ENCODE measurements at regions not wholly inside any gene's neighbourhood (a gene's known extent, or its start where the extent isn't known, plus 50 kb on each side); places are given as distances from the start of the nearest gene placed in this dataset.

DNA sequence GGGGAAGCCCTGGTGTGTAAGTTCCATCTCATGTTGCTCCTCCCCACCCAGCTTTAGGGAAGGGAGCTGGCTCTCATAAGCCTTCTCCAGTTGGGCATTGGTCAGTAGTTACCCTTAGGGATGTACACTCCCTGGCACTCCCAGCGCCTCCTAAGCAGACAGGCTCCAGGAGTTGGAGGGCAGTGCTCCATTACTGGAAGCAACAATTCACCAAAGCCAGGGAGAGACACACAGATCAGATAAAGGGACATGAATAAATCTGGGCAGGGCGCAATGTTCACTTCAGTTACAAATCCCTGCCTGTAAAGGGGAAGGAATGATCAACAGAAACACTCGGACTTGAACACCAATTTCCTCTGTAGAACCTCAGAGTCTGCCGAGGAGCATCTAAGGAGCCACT lies 169.1 kb upstream of the CTNNB1 start:
- FAIRE-seq (no peak), DNase-seq (ENCODE audit: low spot score) (no peak)

GRCh38 chr3:41031401-41031800 lies 167.9 kb upstream of the CTNNB1 start:
- FAIRE-seq: no peak

DNA sequence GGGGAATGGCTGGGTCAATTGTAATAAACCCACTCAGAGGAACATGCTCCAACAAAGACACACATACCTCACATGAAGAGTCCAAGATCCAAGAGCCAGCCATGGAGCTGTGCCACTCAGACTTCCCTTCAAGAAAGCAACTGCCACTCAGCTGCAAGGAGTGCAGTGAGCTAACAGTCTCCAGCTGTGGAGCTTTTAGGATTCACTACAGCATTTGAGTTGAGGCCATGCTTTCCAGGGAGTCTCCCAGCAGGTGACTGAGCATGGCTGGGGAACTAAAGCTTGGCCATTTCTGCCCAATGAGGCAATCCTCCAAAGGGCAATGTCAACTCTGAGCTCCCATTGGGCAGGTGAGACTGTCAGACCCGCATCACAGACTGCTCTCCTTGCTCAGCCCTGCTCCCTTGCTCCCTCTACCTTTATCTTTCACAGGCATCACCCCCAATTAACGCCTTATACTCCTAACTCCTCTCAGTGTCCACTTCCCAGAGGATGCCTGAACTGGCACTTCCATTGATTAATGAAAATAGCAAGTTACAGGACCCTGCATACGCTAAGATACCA lies 165.3 kb upstream of the CTNNB1 start:
- DNase-seq (ENCODE audit: low spot score) (no peak), FAIRE-seq (no peak)

More at GRCh38 chr3:41031401-41031800, 167.9 kb upstream of the CTNNB1 start:
- no peak for DNase-seq (ENCODE audit: low spot score)

DNA sequence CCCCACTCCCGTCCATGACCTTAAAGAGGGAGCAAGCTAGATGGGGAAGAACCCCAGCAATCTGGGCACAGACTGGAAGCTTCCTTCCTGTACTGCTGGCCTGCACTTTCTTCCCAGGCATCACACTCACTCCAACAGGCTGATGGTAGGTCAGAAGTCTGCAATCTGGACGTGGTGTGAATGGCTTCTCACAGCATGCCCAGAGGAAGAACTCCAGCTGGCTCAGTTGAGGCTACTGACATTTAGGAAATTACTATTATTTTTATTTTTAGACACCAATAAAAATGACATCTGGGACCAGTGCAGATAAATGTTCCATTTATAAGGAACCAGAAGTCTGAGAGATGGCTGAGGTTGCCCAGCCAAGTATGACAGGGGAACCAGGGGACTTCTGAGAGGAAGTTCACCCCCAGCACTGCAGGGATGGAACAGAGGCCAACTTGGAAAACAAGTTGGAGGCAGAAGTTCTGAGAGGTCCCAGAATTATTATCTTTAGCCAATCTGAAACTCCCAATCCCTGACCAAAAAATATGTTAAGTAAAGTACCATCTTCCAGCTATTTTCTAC lies 163.8 kb upstream of the CTNNB1 start:
- no peak for DNase-seq (ENCODE audit: low spot score)
- FAIRE-seq: no peak

DNA sequence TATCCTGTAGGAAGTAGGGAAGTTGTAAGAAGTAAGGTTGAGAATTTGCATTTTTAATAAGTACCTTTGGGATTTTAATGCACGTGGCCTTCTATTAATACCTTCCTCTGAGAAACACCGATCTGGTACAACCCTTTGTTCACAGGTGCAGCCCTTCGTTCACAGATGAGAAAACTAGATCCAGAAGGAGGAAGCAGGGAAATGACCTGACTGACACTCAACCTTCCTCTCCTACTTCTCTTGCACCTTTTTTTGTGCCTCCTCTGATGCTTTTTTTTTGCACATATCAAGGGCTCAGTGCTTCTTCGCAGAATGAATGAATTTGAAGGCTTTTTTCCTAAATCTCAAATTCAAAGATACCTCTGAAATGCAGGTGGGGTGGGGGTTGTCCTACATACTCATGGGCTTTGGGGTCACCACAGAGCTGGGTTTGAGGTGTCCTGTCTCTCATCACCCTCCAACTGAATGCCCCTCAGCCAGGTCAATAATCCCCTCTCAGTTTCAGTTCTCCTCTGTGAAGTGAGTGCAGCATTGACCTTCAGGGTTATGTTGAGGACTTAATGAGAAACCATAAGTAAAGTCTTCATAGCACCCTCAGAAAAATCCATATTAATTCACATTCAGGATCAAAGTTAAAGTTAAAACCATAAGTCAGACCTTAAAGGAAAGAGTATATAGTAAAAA lies 161.5 kb upstream of the CTNNB1 start:
- FAIRE-seq (no peak), DNase-seq (ENCODE audit: low spot score) (no peak)

GRCh38 chr3:41040256-41040655 lies 159.0 kb upstream of the CTNNB1 start:
- FAIRE-seq (no peak), DNase-seq (ENCODE audit: low spot score) (no peak)

DNA sequence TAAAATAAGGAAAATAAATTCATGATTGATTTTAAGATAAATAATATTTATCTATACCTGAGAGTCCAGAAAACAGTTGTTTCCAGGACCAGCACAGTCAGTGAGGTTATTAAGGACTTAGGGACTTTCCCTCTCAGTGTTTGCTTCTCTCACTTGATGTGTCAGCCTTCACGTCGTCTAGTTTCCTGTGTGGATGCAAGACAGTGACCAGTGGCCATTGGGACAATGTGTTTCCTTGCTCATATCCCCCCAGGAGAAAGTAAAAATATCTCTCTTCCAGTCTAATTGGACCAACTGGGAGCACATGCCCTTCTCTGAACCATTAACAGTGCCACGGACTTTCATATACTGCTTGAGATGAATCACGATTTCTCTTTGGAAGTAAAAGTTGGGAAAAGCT lies 157.8 kb upstream of the CTNNB1 start:
- no peak for DNase-seq (ENCODE audit: low spot score)

DNA sequence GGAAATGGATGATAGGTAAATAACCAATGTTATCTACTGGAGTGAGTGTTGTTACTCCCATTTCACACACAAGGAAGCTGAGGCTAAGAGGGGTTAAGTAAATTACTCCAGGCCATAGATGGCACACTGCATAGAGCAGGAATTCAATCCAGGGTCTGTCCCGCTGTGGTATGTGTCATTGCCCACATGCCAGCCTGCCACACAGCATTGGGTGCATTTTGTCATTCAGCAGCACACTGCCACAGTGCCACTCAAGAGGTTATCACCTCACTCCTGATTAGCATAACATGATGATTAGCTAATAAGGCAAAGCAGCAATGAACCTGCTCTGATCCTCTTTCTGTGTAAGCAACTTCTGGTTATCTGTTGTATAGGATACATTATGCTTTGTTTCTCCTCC lies 157.4 kb upstream of the CTNNB1 start:
- no peak for FAIRE-seq

More for the DNA sequence above, 157.8 kb upstream of the CTNNB1 start:
- FAIRE-seq: no peak

DNA sequence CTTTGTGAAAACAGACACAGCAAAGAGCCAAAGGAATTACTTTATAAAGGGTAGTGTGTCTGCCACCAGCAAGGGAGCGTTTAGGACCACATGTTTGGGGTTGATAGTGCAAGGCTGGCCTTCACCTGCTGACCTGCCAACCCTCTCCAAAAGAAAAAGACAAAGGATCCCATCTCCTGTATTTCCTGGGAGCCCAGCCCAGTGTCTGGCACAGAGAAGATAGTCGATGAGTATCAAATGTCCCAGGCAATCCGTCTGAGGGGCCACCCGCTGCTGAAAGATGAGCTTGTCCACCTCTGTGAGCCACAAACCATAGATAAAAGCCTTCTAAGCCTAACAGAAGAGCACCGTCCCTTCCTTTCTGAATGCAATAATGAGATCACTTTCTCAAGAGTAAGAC lies 154.8 kb upstream of the CTNNB1 start:
- FAIRE-seq (no peak), DNase-seq (ENCODE audit: low spot score) (no peak)

More for the DNA sequence above, 157.4 kb upstream of the CTNNB1 start:
- no peak for DNase-seq (ENCODE audit: low spot score)

DNA sequence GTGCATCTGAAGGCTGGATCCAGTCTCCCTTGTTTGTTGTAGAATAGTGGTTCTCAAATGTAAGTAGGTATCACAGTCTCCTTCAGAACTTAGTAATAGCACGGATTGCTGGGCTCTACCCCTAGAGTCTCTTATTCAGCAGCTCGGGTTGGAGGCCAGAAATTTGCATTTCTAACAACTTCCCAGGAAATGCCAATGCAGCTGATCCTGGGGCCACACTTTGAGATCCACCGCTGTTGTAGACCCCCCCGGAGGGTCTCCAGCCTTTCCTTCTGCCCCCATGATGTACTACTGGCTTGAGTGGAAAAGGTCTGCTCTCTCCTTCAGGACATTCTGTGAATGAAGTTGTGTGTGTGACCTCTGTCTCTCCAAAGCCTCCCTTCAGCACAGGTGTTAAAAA lies 153.8 kb upstream of the CTNNB1 start:
- DNase-seq (ENCODE audit: low spot score) (no peak), FAIRE-seq (no peak)

GRCh38 chr3:41050144-41050543 lies 149.2 kb upstream of the CTNNB1 start:
- DNase-seq (ENCODE audit: low spot score): no peak
- no peak for FAIRE-seq

DNA sequence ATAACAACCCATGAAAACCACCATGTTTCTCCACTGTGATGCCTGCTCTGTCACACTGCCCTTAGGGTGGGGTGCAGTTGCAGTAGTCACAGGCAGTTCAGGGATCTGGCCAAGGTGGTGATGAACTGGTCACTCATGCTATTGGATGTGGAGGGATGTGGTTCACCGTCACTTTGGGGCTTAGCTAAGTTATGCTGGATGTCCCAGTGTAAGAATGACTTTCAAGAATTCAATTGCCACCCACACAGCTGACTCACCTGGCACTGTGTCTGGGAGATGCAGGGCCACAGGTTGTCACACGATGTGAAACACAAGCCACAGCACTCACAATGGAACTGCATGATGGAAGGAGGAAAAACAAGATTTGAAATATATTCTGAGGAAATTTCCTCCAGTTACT lies 146.1 kb upstream of the CTNNB1 start:
- no peak for DNase-seq (ENCODE audit: low spot score)
- peak; percentile 55 for FAIRE-seq

- FAIRE-seq: no peak
- DNase-seq (ENCODE audit: low spot score): no peak
Measured at GRCh38 chr3:41060106-41060505, 139.2 kb upstream of the CTNNB1 start.

DNA sequence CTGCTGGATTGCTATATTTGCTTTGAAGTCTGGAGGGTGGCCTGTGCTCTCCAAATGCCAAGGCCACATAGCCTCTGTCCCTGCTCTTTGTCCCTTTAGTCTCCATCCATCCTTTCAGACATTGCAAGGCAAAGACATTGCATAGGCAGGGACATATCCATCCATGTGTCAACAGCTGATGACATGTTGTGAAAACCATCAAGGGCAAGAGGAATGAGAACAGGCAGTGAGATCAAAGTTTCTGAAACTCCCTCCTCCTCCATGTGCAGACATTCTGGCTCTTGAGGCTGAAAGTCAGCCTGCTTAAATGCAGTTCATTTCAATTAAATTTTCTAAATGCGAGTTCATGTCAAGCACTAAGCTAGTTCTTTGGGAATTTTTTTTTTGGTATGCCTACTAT lies 135.2 kb upstream of the CTNNB1 start:
- no peak for DNase-seq (ENCODE audit: low spot score)
- FAIRE-seq: no peak

- DNase-seq (ENCODE audit: low spot score): no peak
- FAIRE-seq: no peak
Measured at GRCh38 chr3:41064526-41064925, 134.8 kb upstream of the CTNNB1 start.

- FAIRE-seq (no peak), DNase-seq (ENCODE audit: low spot score) (no peak)
Measured at GRCh38 chr3:41065340-41065739, 134.0 kb upstream of the CTNNB1 start.

DNA sequence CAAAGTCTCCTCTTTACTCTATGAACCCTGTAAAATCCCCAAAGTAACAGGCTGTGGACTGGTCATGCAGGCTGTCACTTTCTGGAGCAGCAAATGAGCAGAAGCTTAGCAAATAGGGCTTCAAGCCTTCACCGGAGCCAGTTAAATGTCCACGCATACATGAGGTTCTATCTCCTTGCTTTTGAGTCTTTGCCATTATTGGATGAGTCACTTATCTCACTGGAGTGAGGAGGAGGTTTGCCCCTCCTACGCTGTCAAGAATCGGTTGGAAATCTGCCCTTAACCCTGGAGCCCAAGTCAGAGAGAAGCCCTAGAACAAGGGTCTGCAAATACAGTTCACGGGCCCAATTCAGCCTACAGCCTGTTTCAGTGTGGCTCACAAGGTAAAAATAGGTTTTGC lies 126.1 kb upstream of the CTNNB1 start:
- peak; percentile 11 for DNase-seq (ENCODE audit: low spot score)
- no peak for FAIRE-seq

DNA sequence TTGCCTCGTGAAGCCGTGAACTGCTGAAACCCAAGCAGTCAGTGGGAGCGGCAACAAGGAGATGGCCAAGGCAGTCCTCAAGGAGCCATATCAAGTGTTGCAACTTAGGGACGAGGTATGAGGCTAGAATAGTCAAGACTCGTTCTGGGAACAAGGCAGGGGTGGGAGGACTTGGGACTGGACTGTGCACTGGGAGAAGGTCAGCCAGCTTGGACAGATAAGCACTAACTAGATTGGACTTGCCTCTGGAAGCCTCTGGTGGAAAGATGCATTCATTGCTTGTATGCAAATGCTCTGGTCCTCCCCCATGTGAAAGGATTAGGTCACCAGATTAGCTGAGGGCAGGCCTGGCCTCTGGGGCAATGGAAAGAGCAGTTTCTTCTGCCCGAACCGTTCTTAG lies 123.3 kb upstream of the CTNNB1 start:
- DNase-seq (ENCODE audit: low spot score) (no peak), FAIRE-seq (no peak)

DNA sequence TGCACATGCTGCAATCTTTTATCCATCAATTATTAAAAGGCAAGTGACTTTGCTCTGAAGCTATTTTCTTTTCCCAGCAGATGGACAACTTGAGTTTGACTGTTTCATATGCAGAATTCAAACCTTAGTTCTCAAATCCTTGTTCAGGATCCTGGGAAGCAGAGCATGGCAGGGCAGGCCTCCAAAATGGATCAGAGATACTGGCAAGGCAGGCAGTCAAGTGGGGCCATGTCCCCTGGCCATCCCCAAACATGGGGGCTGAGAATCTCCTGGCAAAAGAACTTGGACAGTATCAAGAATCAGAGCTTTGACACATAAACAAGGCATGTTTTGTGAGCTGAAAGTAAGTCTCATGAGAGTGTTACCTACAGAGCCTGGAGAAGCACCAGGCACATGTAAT lies 122.9 kb upstream of the CTNNB1 start:
- FAIRE-seq (no peak), DNase-seq (ENCODE audit: low spot score) (no peak)

DNA sequence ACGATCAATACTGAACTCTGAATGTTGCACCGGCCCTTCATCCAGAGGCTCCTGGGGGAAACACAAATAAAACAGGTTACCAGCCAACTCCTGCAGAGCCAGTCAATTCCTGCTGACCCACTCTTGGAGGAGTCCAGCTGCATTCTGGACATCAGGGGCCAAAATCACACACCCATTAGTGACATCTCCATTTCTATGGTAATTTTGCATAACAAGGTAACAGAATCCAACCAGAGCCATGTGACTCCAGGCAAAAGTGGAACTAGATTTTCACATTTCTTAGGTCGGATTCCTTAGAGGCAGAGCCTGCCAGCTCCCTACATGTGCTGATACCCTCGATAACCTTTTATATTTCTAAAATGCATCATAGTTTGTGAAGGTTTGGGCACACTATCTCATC lies 119.2 kb upstream of the CTNNB1 start:
- DNase-seq (ENCODE audit: low spot score) (no peak), FAIRE-seq (no peak)

GRCh38 chr3:41088882-41089281 lies 110.4 kb upstream of the CTNNB1 start:
- DNase-seq (ENCODE audit: low spot score) (no peak), FAIRE-seq (no peak)

DNA sequence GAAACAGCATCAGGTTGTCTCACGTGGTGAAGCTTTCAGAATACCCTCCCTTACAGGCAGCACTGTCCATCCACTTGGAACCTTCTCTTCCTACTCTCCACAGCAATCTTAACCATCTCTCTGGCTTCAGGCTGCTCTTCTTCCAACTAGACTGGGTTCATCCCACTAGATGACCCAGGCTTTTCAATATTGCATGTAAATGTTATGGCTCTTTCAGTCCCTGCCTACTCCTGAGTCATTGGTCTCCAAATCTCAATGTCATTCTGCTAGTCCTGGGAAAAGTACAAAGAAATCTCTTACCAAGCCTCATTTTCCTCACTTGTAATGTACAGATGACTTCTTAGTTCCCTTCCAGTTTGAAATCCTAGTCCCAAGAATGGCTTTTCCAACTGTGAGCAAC lies 109.7 kb upstream of the CTNNB1 start:
- FAIRE-seq (no peak), DNase-seq (ENCODE audit: low spot score) (no peak)

- FAIRE-seq (no peak), DNase-seq (ENCODE audit: low spot score) (no peak)
Measured at GRCh38 chr3:41092844-41093243, 106.5 kb upstream of the CTNNB1 start.
